Heart left ventricle (tissue), 16 donors: ENCODE measurements at regions not wholly inside any gene's neighbourhood (a gene's known extent, or its start where the extent isn't known, plus 50 kb on each side); places are given as distances from the start of the nearest gene placed in this dataset.

Experiments
- ATAC-seq, 4 donors: fragments of 200-7000 bp; cut with Tn5 transposase; one replicate each; pipeline ENCODE4 v1.9.1; 2020 to 2022; ENCODE audit warnings: moderate library complexity in 4 of 4, mild to moderate bottlenecking in 3 of 4, moderate number of reproducible peaks in 1 of 4
- DNase-seq, 5 donors: peaks; one replicate each; pipeline ENCODE4 v3.0.0-alpha.2; 2020
- H3K27ac ChIP-seq, 12 donors: fragments of 200-600 bp; sonication (generic) in 4 of 12; one replicate each; pipeline versions ENCODE4 v1.5.0 to v1.8.0; 2016 to 2022; ENCODE audit warnings: mild to moderate bottlenecking in 2 of 12
- H3K27me3 ChIP-seq, 9 donors: fragments of 200-600 bp; sonication (generic) in 2 of 9; one replicate each; pipeline versions ENCODE4 v1.5.1 to v1.8.0; 2016 to 2022; ENCODE audit warnings: mild to moderate bottlenecking in 3 of 9
- H3K36me3 ChIP-seq, 9 donors: fragments of 200-600 bp; sonication (generic) in 2 of 9; one replicate each; pipeline versions ENCODE4 v1.5.0 to v1.8.0; 2018 to 2022; ENCODE audit warnings: mild to moderate bottlenecking in 2 of 9
- H3K4me1 ChIP-seq, 12 donors: fragments of 200-600 bp; sonication (generic) in 4 of 12; one replicate each; pipeline versions ENCODE4 v1.5.0 to v1.8.0; 2016 to 2022; ENCODE audit warnings: mild to moderate bottlenecking in 3 of 12
- H3K4me3 ChIP-seq, 12 donors: fragments of 200-600 bp; sonication (generic) in 4 of 12; one replicate each; pipeline versions ENCODE4 v1.5.0 to v1.8.0; 2017 to 2022; ENCODE audit warnings: mild to moderate bottlenecking in 9 of 12, moderate library complexity in 4 of 12
- H3K9me3 ChIP-seq, 12 donors: fragments of 200-600 bp; sonication (generic) in 4 of 12; one replicate each; pipeline versions ENCODE4 v1.5.0 to v1.8.0; 2016 to 2022; ENCODE audit warnings: mild to moderate bottlenecking in 1 of 12
- POLR2A ChIP-seq, 2 donors: fragments of 450-650 bp; IDR thresholded peaks; one replicate each; pipeline ENCODE4 v1.6.1; 2017; ENCODE audit warnings: antibody characterized with exemption in 2 of 2, mild to moderate bottlenecking in 2 of 2, moderate library complexity in 2 of 2
- whole genome bisulfite sequencing, 4 donors: extraction: QIAGEN DNeasy Blood & Tissue Kit in 2 of 4; methylation state at CpG; one replicate each; pipeline versions ENCODE4 v1.1.5 to v1.1.7; 2013 to 2018; 5-methylcytosine and 5-hydroxymethylcytosine counted together
- intact Hi-C, 10 donors: fragments of 100-400 bp; cut with DNase I; formaldehyde crosslinking; loops; one replicate each; pipeline versions ENCODE4 v1.11.1 to v1.14.2; 2022
- TF ChIP-seq, protein P1 (sequence below), 12 donors: fragments of 200-600 bp; sonication (generic) in 4 of 12; IDR thresholded peaks; one replicate each; pipeline versions ENCODE4 v1.5.0 to v1.8.0; 2018 to 2022; ENCODE audit warnings: antibody characterized with exemption in 12 of 12, mild to moderate bottlenecking in 5 of 12
- donor health status: ischemic (EF 13 %, LVEDD 7.1; RV severe dilation, severe dysfunction).
- donor health status: healthy with polysubstance abuse.
- donor health status: DM: no; HTN: yes; CAD: no.
- donor health status: DM: no; HTN: no; CAD: no.
- donor health status: ischemic (EF 25% LVEDD 6.9; RV normal size, moderate dysfunction).
- donor health status: ischemic (EF 25% LVEDD 5.7; RV mildly dilated, moderate dysfunction).
- donor health status: healthy.
- donor health status: DM: yes; HTN: yes; CAD: no.
- donor health status: ischemic (EF 35%, LVEDD 5.7; RV mildly dilated, moderate dysfunction).
- donor health status: nonischemic (EF 11% LVEDD 7.7; RV severe dilation, severe dysfunction).
- donor health status: DM: yes; HTN: yes; CAD: no.
- donor health status: PGD.
- donor health status: ischemic (EF 29% LVEDD 5.4; RV normal size, mild dysfunction).
- donor health status: nonischemic (EF 23%, LVEDD 6.1; RV moderate dilation, normal function).

- Histone ChIP-seq H3K4me3 (no peak overlapping the region), H3K27me3 (no peaks in the 10 kb centered on the region), H3K9me3 (no peaks in the 10 kb centered on the region), H3K27ac (no peak overlapping the region), H3K36me3 (no peaks in the 10 kb centered on the region), H3K4me1 (no peaks in the 10 kb centered on the region)
- WGBS, 4 donors = 50 to 66% (median 63%) methylated on average over 1 of the region's 1 CpG
- no peak for TF ChIP-seq POLR2A (IDR thresholded peaks at IDR 0.05)
- TF ChIP-seq, protein P1, sequence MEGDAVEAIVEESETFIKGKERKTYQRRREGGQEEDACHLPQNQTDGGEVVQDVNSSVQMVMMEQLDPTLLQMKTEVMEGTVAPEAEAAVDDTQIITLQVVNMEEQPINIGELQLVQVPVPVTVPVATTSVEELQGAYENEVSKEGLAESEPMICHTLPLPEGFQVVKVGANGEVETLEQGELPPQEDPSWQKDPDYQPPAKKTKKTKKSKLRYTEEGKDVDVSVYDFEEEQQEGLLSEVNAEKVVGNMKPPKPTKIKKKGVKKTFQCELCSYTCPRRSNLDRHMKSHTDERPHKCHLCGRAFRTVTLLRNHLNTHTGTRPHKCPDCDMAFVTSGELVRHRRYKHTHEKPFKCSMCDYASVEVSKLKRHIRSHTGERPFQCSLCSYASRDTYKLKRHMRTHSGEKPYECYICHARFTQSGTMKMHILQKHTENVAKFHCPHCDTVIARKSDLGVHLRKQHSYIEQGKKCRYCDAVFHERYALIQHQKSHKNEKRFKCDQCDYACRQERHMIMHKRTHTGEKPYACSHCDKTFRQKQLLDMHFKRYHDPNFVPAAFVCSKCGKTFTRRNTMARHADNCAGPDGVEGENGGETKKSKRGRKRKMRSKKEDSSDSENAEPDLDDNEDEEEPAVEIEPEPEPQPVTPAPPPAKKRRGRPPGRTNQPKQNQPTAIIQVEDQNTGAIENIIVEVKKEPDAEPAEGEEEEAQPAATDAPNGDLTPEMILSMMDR (IDR thresholded peaks at IDR 0.05) = no peak
- DNase-seq (no peak), ATAC-seq (no peak)
- intact Hi-C loops = loop anchor here in 4 of 10 donors (10.0 kb wide), 2 partner anchors 250 to 280 kb away; no protein-coding TSS in a partner anchor
These were observed 296.2 kb upstream of the SMIM30 start for GRCh38 chr7:113414401-113415035.

- no peaks in the 10 kb centered on the region for H3K36me3 ChIP-seq
- TF ChIP-seq, protein P1 (IDR thresholded peaks at IDR 0.05) = no peak
- TF ChIP-seq POLR2A (IDR thresholded peaks at IDR 0.05) = no peak
- H3K9me3 ChIP-seq = no peaks in the 10 kb centered on the region
- ATAC-seq (no peak), DNase-seq (no peak)
- H3K4me3 ChIP-seq = no peak overlapping the region
- WGBS, 4 donors = 93 to 99% (median 94%) methylated on average over 1 of the region's 1 CpG
- H3K4me1 ChIP-seq = no peaks in the 10 kb centered on the region
- intact Hi-C loops = loop anchor here in 4 of 10 donors (10.0 kb wide), 2 partner anchors 248 to 282 kb away; no protein-coding TSS in a partner anchor
- no peaks in the 10 kb centered on the region for H3K27me3 ChIP-seq
- no peak overlapping the region for H3K27ac ChIP-seq
These were observed 294.1 kb upstream of the SMIM30 start for GRCh38 chr7:113412410-113412809.

- ATAC-seq (no peak), DNase-seq (no peak)
- no peak for TF ChIP-seq POLR2A (IDR thresholded peaks at IDR 0.05)
- TF ChIP-seq, protein P1 (IDR thresholded peaks at IDR 0.05) = no peak
- WGBS, 4 donors = 73 to 78% (median 77%) methylated on average over 1 of the region's 1 CpG
- Histone ChIP-seq H3K9me3 (no peaks in the 10 kb centered on the region), H3K4me1 (no peaks in the 10 kb centered on the region), H3K27ac (no peak overlapping the region), H3K4me3 (no peak overlapping the region), H3K36me3 (no peaks in the 10 kb centered on the region), H3K27me3 (no peaks in the 10 kb centered on the region)
- intact Hi-C loops = loop anchor here in 4 of 10 donors (10.0 kb wide), 2 partner anchors 246 to 284 kb away; no protein-coding TSS in a partner anchor
These were observed 292.4 kb upstream of the SMIM30 start for GRCh38 chr7:113410796-113411195.

DNA sequence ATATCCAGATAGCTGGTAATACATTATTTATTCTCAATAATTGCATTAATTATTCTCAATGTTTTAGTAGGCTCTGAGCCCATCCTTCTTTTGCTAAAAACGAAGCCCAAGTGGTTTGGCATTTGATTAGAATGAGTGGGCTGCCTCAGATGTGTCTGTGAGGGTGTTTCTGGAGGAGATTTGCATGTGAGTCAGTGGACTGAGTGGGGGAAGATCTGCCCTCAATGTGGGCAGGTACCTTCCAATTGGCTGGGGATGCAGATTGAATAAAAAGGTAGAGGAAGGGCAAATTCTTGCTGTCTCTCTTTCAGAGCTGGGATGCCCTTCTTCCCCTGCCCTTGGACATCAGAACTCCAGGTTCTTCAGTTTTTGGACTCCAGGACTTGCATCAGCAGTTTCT, 290.6 kb upstream of the SMIM30 start:
- Histone ChIP-seq H3K27me3 (no peaks in the 10 kb centered on the region), H3K4me1 (no peaks in the 10 kb centered on the region), H3K4me3 (no peak overlapping the region), H3K27ac (no peak overlapping the region), H3K9me3 (no peaks in the 10 kb centered on the region), H3K36me3 (no peaks in the 10 kb centered on the region)
- ATAC-seq (no peak), DNase-seq (no peak)
- 58 to 61% (median 59%) methylated on average over 1 of the region's 1 CpG for WGBS, 4 donors
- intact Hi-C loops = loop anchor here in 4 of 10 donors (10.0 kb wide), 2 partner anchors 286 to 296 kb away; no protein-coding TSS in a partner anchor
- TF ChIP-seq POLR2A (IDR thresholded peaks at IDR 0.05) = no peak
- TF ChIP-seq, protein P1 (IDR thresholded peaks at IDR 0.05) = no peak
